Sigmoid colon (tissue), 6 donors: ENCODE measurements at regions not wholly inside any gene's neighbourhood (a gene's known extent, or its start where the extent isn't known, plus 50 kb on each side); places are given as distances from the start of the nearest gene placed in this dataset.

Source experiments
- DNase-seq: peaks from one replicate; pipeline ENCODE4 v3.0.0-alpha.2; 2019
- H3K27ac ChIP-seq, 4 donors: fragments of 200-600 bp; sonication (generic); one replicate each; pipeline ENCODE4 v1.5.1; 2016 to 2019; ENCODE audit warnings: mild to moderate bottlenecking in 1 of 4
- H3K27me3 ChIP-seq, 3 donors: fragments of 200-600 bp; sonication (generic); one replicate each; pipeline ENCODE4 v1.5.1; 2019; ENCODE audit warnings: mild to moderate bottlenecking in 1 of 3
- H3K36me3 ChIP-seq, 4 donors: fragments of 200-600 bp; sonication (generic); one replicate each; pipeline ENCODE4 v1.5.1; 2016 to 2019
- H3K4me1 ChIP-seq, 4 donors: fragments of 200-600 bp; sonication (generic); one replicate each; pipeline ENCODE4 v1.5.1; 2017 to 2019
- H3K4me3 ChIP-seq, 4 donors: fragments of 200-600 bp; sonication (generic); one replicate each; pipeline ENCODE4 v1.5.1; 2017 to 2019; ENCODE audit warnings: mild to moderate bottlenecking in 2 of 4, moderate library complexity in 1 of 4
- H3K9me3 ChIP-seq, 4 donors: fragments of 200-600 bp in 3 of 4; sonication (generic) in 3 of 4; one replicate each; pipeline versions ENCODE4 v1.5.1 to v1.6.1; 2013 to 2019
- EP300 ChIP-seq, 4 donors: sonication (generic); formaldehyde crosslinking; IDR thresholded peaks; one replicate each; pipeline ENCODE4 v1.6.1; 2017; ENCODE audit warnings: antibody characterized with exemption in 4 of 4
- POLR2A ChIP-seq, 2 donors: fragments of 450-650 bp; IDR thresholded peaks; one replicate each; pipeline ENCODE4 v1.6.1; 2016; ENCODE audit warnings: antibody characterized with exemption in 2 of 2, mild to moderate bottlenecking in 2 of 2, moderate library complexity in 2 of 2
- POLR2AphosphoS5 ChIP-seq, 4 donors: sonication (generic); formaldehyde crosslinking; IDR thresholded peaks; one replicate each; pipeline ENCODE4 v1.6.1; 2017; ENCODE audit warnings: antibody characterized with exemption in 4 of 4
- WGBS, 2 donors: extraction: QIAGEN DNeasy Blood & Tissue Kit; methylation state at CpG; one replicate each; pipeline ENCODE4 v1.1.7; 2013; 5-methylcytosine and 5-hydroxymethylcytosine counted together
- intact Hi-C: fragments of 100-400 bp; cut with DNase I; formaldehyde crosslinking; loops from one replicate; pipeline ENCODE4 v1.15.1; 2023
- TF ChIP-seq, protein P1 (sequence below), 4 experiments: fragments of 450-650 bp in 3 of 4; fragments of 200-600 bp in 1 of 4; IDR thresholded peaks; one replicate each; pipeline ENCODE4 v1.5.1; 2016 to 2019; ENCODE audit warnings: antibody characterized with exemption in 4 of 4, mild to moderate bottlenecking in 3 of 4, moderate library complexity in 2 of 4
- donor health status: healthy with polysubstance abuse.
- donor health status: healthy.

GRCh38 chr5:93926831-93927620 is 185.6 kb upstream of the POU5F2 start:
- H3K27ac ChIP-seq, result no peak overlapping the region
- DNase-seq, result no peak
- intact Hi-C loops, result no loop called here
- peaks cover 0 to 6% (median 3%) of the 10 kb centered on the region in 4 donors for H3K4me1 ChIP-seq
- no peak for TF ChIP-seq POLR2A (IDR thresholded peaks at IDR 0.05)
- no peak for TF ChIP-seq POLR2AphosphoS5 (IDR thresholded peaks at IDR 0.05)
- TF ChIP-seq EP300 (IDR thresholded peaks at IDR 0.05), result no peak
- TF ChIP-seq, protein P1, sequence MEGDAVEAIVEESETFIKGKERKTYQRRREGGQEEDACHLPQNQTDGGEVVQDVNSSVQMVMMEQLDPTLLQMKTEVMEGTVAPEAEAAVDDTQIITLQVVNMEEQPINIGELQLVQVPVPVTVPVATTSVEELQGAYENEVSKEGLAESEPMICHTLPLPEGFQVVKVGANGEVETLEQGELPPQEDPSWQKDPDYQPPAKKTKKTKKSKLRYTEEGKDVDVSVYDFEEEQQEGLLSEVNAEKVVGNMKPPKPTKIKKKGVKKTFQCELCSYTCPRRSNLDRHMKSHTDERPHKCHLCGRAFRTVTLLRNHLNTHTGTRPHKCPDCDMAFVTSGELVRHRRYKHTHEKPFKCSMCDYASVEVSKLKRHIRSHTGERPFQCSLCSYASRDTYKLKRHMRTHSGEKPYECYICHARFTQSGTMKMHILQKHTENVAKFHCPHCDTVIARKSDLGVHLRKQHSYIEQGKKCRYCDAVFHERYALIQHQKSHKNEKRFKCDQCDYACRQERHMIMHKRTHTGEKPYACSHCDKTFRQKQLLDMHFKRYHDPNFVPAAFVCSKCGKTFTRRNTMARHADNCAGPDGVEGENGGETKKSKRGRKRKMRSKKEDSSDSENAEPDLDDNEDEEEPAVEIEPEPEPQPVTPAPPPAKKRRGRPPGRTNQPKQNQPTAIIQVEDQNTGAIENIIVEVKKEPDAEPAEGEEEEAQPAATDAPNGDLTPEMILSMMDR (IDR thresholded peaks at IDR 0.05), result no peak
- H3K9me3 ChIP-seq, result no peaks in the 10 kb centered on the region
- no peaks in the 10 kb centered on the region for H3K36me3 ChIP-seq
- WGBS, 2 donors, result 84 to 92% methylated on average over 3 of the region's 3 CpGs
- H3K27me3 ChIP-seq, result no peaks in the 10 kb centered on the region
- no peak overlapping the region for H3K4me3 ChIP-seq

DNA sequence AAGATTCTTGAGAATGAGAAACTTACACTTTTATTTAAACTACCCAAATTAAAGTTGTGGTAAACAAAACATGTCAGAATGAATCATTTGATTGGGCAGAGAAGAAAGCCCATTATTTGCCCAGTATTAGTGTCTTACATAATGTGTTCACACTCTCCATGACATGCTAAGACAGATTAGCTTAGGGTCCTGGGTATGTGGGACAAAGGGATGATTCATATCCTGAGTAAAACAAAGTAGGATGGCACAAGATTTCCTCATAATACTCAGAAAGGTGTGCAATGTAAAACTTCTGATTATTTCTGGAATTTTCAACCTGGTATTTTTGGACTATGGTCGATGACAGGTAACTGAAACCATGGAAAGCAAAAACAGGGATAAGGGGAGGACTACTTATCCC is 183.9 kb upstream of the POU5F2 start:
- Histone ChIP-seq H3K36me3 (no peaks in the 10 kb centered on the region), H3K9me3 (no peaks in the 10 kb centered on the region), H3K27me3 (no peaks in the 10 kb centered on the region), H3K27ac (no peak overlapping the region), H3K4me3 (no peak overlapping the region), H3K4me1 (peaks cover 0 to 6% (median 3%) of the 10 kb centered on the region in 4 donors)
- WGBS, 2 donors, result 95 to 100% methylated on average over 1 of the region's 1 CpG
- no peak for DNase-seq
- TF ChIP-seq POLR2A (IDR thresholded peaks at IDR 0.05) (no peak), EP300 (IDR thresholded peaks at IDR 0.05) (no peak), POLR2AphosphoS5 (IDR thresholded peaks at IDR 0.05) (no peak)
- TF ChIP-seq, protein P1 (IDR thresholded peaks at IDR 0.05), result no peak
- intact Hi-C loops, result no loop called here

GRCh38 chr5:93924628-93925027 is 183.2 kb upstream of the POU5F2 start:
- Histone ChIP-seq H3K27ac (no peak overlapping the region), H3K4me1 (peaks cover 0 to 6% (median 3%) of the 10 kb centered on the region in 4 donors), H3K27me3 (no peaks in the 10 kb centered on the region), H3K9me3 (no peaks in the 10 kb centered on the region), H3K36me3 (no peaks in the 10 kb centered on the region), H3K4me3 (no peak overlapping the region)
- no peak for DNase-seq
- TF ChIP-seq POLR2AphosphoS5 (IDR thresholded peaks at IDR 0.05), result no peak
- no peak for TF ChIP-seq EP300 (IDR thresholded peaks at IDR 0.05)
- 94 to 96% methylated on average over 2 of the region's 2 CpGs for WGBS, 2 donors
- intact Hi-C loops, result no loop called here

GRCh38 chr5:93922551-93922950 is 181.2 kb upstream of the POU5F2 start:
- intact Hi-C loops, result no loop called here
- TF ChIP-seq, protein P1 (IDR thresholded peaks at IDR 0.05), result no peak
- TF ChIP-seq EP300 (IDR thresholded peaks at IDR 0.05) (no peak), POLR2AphosphoS5 (IDR thresholded peaks at IDR 0.05) (no peak), POLR2A (IDR thresholded peaks at IDR 0.05) (no peak)
- no peaks in the 10 kb centered on the region for H3K9me3 ChIP-seq
- H3K4me3 ChIP-seq, result no peak overlapping the region
- no peaks in the 10 kb centered on the region for H3K27me3 ChIP-seq
- 95% methylated on average over 4 to 5 of the region's 5 CpGs for WGBS, 2 donors
- no peak for DNase-seq
- no peak overlapping the region for H3K27ac ChIP-seq
- no peaks in the 10 kb centered on the region for H3K36me3 ChIP-seq
- H3K4me1 ChIP-seq, result peaks cover 0 to 5% (median 0%) of the 10 kb centered on the region in 4 donors

- H3K4me1 ChIP-seq, result peaks cover 0 to 5% (median 0%) of the 10 kb centered on the region in 4 donors
- 68 to 89% methylated on average over 2 of the region's 2 CpGs for WGBS, 2 donors
- TF ChIP-seq POLR2AphosphoS5 (IDR thresholded peaks at IDR 0.05) (no peak), POLR2A (IDR thresholded peaks at IDR 0.05) (no peak)
- TF ChIP-seq, protein P1 (IDR thresholded peaks at IDR 0.05), result no peak
- intact Hi-C loops, result no loop called here
- H3K27me3 ChIP-seq, result no peaks in the 10 kb centered on the region
- H3K36me3 ChIP-seq, result no peaks in the 10 kb centered on the region
- H3K9me3 ChIP-seq, result no peaks in the 10 kb centered on the region
- no peak overlapping the region for H3K27ac ChIP-seq
- no peak overlapping the region for H3K4me3 ChIP-seq
- DNase-seq, result no peak
Observed at GRCh38 chr5:93921001-93921400, 179.6 kb upstream of the POU5F2 start.
